H9 (cell line): ENCODE measurements at regions not wholly inside any gene's neighbourhood (a gene's known extent, or its start where the extent isn't known, plus 50 kb on each side); places are given as distances from the start of the nearest gene placed in this dataset.

Source experiments
- DNase-seq: peaks from one replicate; pipeline ENCODE4 v3.0.0-alpha.2; 2017
- H2AFZ ChIP-seq: one replicate; pipeline ENCODE4 v1.6.1; 2013; ENCODE audit warnings: mild to moderate bottlenecking, low read length, control low read depth, moderate library complexity
- H2AK5ac ChIP-seq: 2 replicates; pipeline ENCODE4 v1.6.1; 2013; ENCODE audit warnings: low read length, control low read depth, mixed read lengths; ENCODE audit not compliant: insufficient read length
- H2BK120ac ChIP-seq: one replicate; pipeline ENCODE4 v1.6.1; 2013; ENCODE audit warnings: low read depth, mild to moderate bottlenecking, low read length, control low read depth, inconsistent platforms; ENCODE audit not compliant: poor library complexity, severe bottlenecking
- H2BK12ac ChIP-seq: 2 replicates; pipeline ENCODE4 v1.6.1; 2013; ENCODE audit warnings: low read length, control low read depth, mixed read lengths, low read depth; ENCODE audit not compliant: insufficient read length
- H2BK15ac ChIP-seq: 2 replicates; pipeline ENCODE4 v1.6.1; 2013; ENCODE audit warnings: low read depth, low read length, control low read depth
- H2BK20ac ChIP-seq: one replicate; pipeline ENCODE4 v1.6.1; 2013; ENCODE audit warnings: low read depth, mild to moderate bottlenecking, low read length, control low read depth, inconsistent platforms; ENCODE audit not compliant: poor library complexity, severe bottlenecking
- H2BK5ac ChIP-seq: 2 replicates; pipeline ENCODE4 v1.6.1; 2013; ENCODE audit warnings: low read length, control low read depth, mixed read lengths; ENCODE audit not compliant: insufficient read length
- H3K14ac ChIP-seq: 2 replicates; pipeline ENCODE4 v1.6.1; 2013; ENCODE audit warnings: low read length, control low read depth; ENCODE audit not compliant: insufficient read depth
- H3K18ac ChIP-seq: 2 replicates; pipeline ENCODE4 v1.6.1; 2013; ENCODE audit warnings: low read depth, mild to moderate bottlenecking, mixed read lengths, low read length, control low read depth; ENCODE audit not compliant: insufficient read length
- H3K23ac ChIP-seq: 2 replicates; pipeline ENCODE4 v1.6.1; 2013; ENCODE audit warnings: low read length, control low read depth, mixed read lengths, low read depth; ENCODE audit not compliant: insufficient read length
- H3K23me2 ChIP-seq: 2 replicates; pipeline ENCODE4 v1.6.1; 2013; ENCODE audit warnings: low read depth, mild to moderate bottlenecking, mixed read lengths, low read length, control low read depth; ENCODE audit not compliant: insufficient read length, poor library complexity, severe bottlenecking
- H3K27ac ChIP-seq: 2 replicates; pipeline ENCODE4 v1.5.1; 2013; ENCODE audit warnings: low read length, control low read depth, mixed read lengths, low read depth; ENCODE audit not compliant: insufficient read length
- H3K27me3 ChIP-seq: 2 replicates; pipeline ENCODE4 v1.6.1; 2013; ENCODE audit warnings: low read length, control low read depth, inconsistent platforms; ENCODE audit not compliant: insufficient read depth
- H3K4ac ChIP-seq: 2 replicates; pipeline ENCODE4 v1.6.1; 2013; ENCODE audit warnings: low read depth, mild to moderate bottlenecking, control low read depth, inconsistent platforms, low read length, moderate library complexity
- H3K4me1 ChIP-seq: 2 replicates; pipeline ENCODE4 v1.6.1; 2013; ENCODE audit warnings: low read length, control low read depth, inconsistent platforms; ENCODE audit not compliant: insufficient read depth
- H3K4me2 ChIP-seq: 2 replicates; pipeline ENCODE4 v1.6.1; 2013; ENCODE audit warnings: low read length, control low read depth, mixed read lengths; ENCODE audit not compliant: insufficient read length, insufficient read depth
- H3K56ac ChIP-seq: 2 replicates; pipeline ENCODE4 v1.6.1; 2013; ENCODE audit warnings: low read depth, mild to moderate bottlenecking, mixed read lengths, low read length, control low read depth; ENCODE audit not compliant: insufficient read length
- H3K79me1 ChIP-seq: 2 replicates; pipeline ENCODE4 v1.6.1; 2013; ENCODE audit warnings: low read depth, mild to moderate bottlenecking, moderate library complexity, low read length, control low read depth, inconsistent platforms; ENCODE audit not compliant: insufficient read depth, poor library complexity, severe bottlenecking
- H3K79me2 ChIP-seq: 2 replicates; pipeline ENCODE4 v1.6.1; 2013; ENCODE audit warnings: low read length, control low read depth, inconsistent platforms; ENCODE audit not compliant: insufficient read depth
- H3K9ac ChIP-seq: 2 replicates; pipeline ENCODE4 v1.6.1; 2013; ENCODE audit warnings: low read length, control low read depth, mixed read lengths; ENCODE audit not compliant: insufficient read length; ENCODE audit errors: extremely low read depth
- H3K9me3 ChIP-seq: one replicate; pipeline ENCODE4 v1.6.1; 2013; ENCODE audit warnings: low read depth, low read length, inconsistent platforms; ENCODE audit not compliant: control insufficient read depth
- H3T11ph ChIP-seq: one replicate; pipeline ENCODE4 v1.6.1; 2013; ENCODE audit warnings: mild to moderate bottlenecking, low read length, control low read depth, inconsistent platforms
- H4K20me1 ChIP-seq: one replicate; pipeline ENCODE4 v1.6.1; 2013; ENCODE audit not compliant: control insufficient read depth, insufficient read length, insufficient read depth
- H4K5ac ChIP-seq: 2 replicates; pipeline ENCODE4 v1.6.1; 2013; ENCODE audit warnings: low read depth, mild to moderate bottlenecking, mixed read lengths, low read length, control low read depth; ENCODE audit not compliant: insufficient read length
- H4K8ac ChIP-seq: replicated peaks from 2 replicates; pipeline ENCODE4 v1.6.1; 2013; ENCODE audit warnings: low read length, control low read depth, mixed read lengths, low read depth; ENCODE audit not compliant: insufficient read length
- H4K91ac ChIP-seq: 2 replicates; pipeline ENCODE4 v1.6.1; 2013; ENCODE audit warnings: low read depth, mild to moderate bottlenecking, moderate library complexity, mixed read lengths, low read length, control low read depth; ENCODE audit not compliant: insufficient read length
- H3K27ac Mint-ChIP-seq, 3 experiments: 2 replicates in 2 of 3; 3 replicates in 1 of 3; pipeline ENCODE4 v1.8.0; 2020 to 2021; ENCODE audit warnings: mixed read lengths in 3 of 3, mild to moderate bottlenecking in 1 of 3, moderate library complexity in 1 of 3
- H3K27me3 Mint-ChIP-seq: 2 replicates; pipeline ENCODE4 v1.8.0; 2021; ENCODE audit warnings: low read depth, mild to moderate bottlenecking, moderate library complexity, mixed read lengths
- H3K36me3 Mint-ChIP-seq, 3 experiments: 2 replicates in 2 of 3; 3 replicates in 1 of 3; pipeline ENCODE4 v1.8.0; 2020 to 2021; ENCODE audit warnings: low read depth in 3 of 3, mixed read lengths in 3 of 3; ENCODE audit not compliant: insufficient read depth in 1 of 3
- H3K4me1 Mint-ChIP-seq, 2 experiments: 2 replicates each; pipeline ENCODE4 v1.8.0; 2020; ENCODE audit warnings: mixed read lengths in 2 of 2
- H3K4me3 Mint-ChIP-seq, 2 experiments: 2 replicates in 1 of 2; 3 replicates in 1 of 2; pipeline ENCODE4 v1.8.0; 2020 to 2021; ENCODE audit warnings: mild to moderate bottlenecking in 2 of 2, mixed read lengths in 2 of 2, moderate library complexity in 1 of 2
- H3K9me3 Mint-ChIP-seq, 2 experiments: 2 replicates in 1 of 2; 3 replicates in 1 of 2; pipeline ENCODE4 v1.8.0; 2020; ENCODE audit warnings: mild to moderate bottlenecking in 2 of 2, mixed read lengths in 2 of 2, moderate library complexity in 1 of 2
- WGBS: extraction: QIAGEN DNeasy Blood & Tissue Kit; methylation state at CpG from one replicate; pipeline ENCODE4 v1.1.7; 2013; ENCODE audit warnings: missing lambda C conversion rate, low lambda C conversion rate, mixed read lengths; ENCODE audit not compliant: insufficient read length; ENCODE audit errors: extremely low coverage; 5-methylcytosine and 5-hydroxymethylcytosine counted together
- TF ChIP-seq, protein P1 (sequence below): fragments of 200-600 bp; sonication (generic); conservative IDR thresholded peaks from 3 replicates; pipeline ENCODE4 v1.8.0; 2021; ENCODE audit warnings: antibody characterized with exemption, mild to moderate bottlenecking

DNA sequence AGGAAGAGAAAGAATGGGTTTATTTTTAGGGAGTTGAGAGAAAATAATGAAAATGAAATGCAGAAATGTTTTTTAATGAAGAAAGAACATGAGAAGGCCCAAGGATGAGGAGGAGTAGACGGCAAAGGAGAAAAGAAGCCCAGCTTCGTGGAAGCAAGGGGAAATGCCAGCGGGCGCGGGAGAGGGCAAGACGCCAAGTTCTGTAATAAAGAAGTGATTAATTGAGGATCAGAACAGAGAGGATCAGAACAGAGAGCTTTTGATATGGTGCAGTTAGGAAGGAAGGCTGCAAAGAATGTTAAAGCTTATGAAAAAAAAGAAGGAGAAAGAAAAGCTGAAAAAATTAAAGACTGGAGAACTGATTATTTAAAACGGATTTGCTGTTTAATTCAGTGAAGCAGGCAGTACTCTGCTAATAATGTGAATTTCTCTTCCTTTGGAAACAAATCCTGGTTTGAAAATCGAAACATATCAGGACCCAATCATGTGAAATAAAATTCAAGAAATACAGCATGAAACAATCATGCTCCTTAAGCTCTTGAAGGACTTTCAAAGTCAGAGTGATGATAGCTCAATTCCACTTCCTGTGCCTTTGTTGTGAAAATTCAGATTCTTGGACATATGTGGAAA, 99.3 kb upstream of the SOX1 start:
- no peak overlapping the region for H2BK20ac ChIP-seq
- no peak overlapping the region for H3K4me2 ChIP-seq
- no peak overlapping the region for H3T11ph ChIP-seq
- H3K18ac ChIP-seq: no peak overlapping the region
- H2BK12ac ChIP-seq: no peak overlapping the region
- no peak overlapping the region for H2AK5ac ChIP-seq
- H3K9me3 ChIP-seq: no peaks in the 10 kb centered on the region
- no peak overlapping the region for H4K91ac ChIP-seq
- WGBS: no CpG with 5 or more reads among the region's 8 CpGs
- no peak overlapping the region for H3K9ac ChIP-seq
- H3K36me3 Mint-ChIP-seq: no peaks in the 10 kb centered on the region
- no peak overlapping the region for H4K5ac ChIP-seq
- H3K56ac ChIP-seq: no peak overlapping the region
- no peaks in the 10 kb centered on the region for H3K9me3 Mint-ChIP-seq
- peaks cover 27% of the 10 kb centered on the region for H3K27me3 Mint-ChIP-seq
- H4K8ac ChIP-seq: no peak overlapping the region
- no peak overlapping the region for H2BK15ac ChIP-seq
- H3K14ac ChIP-seq: no peak overlapping the region
- H4K20me1 ChIP-seq: no peaks in the 10 kb centered on the region
- no peaks in the 10 kb centered on the region for H3K27me3 ChIP-seq
- no peak overlapping the region for H3K27ac Mint-ChIP-seq
- no peaks in the 10 kb centered on the region for H3K79me1 ChIP-seq
- H3K4me1 Mint-ChIP-seq: peaks cover 2 to 9% of the 10 kb centered on the region in 2 experiments
- no peak overlapping the region for H3K4ac ChIP-seq
- no peak overlapping the region for H3K27ac ChIP-seq
- no peak overlapping the region for H3K23ac ChIP-seq
- DNase-seq: no peak
- no peak overlapping the region for H2BK5ac ChIP-seq
- H2BK120ac ChIP-seq: no peak overlapping the region
- H3K4me3 Mint-ChIP-seq: no peak overlapping the region
- no peaks in the 10 kb centered on the region for H3K79me2 ChIP-seq
- no peaks in the 10 kb centered on the region for H3K4me1 ChIP-seq
- no peaks in the 10 kb centered on the region for H3K23me2 ChIP-seq
- H2AFZ ChIP-seq: no peak overlapping the region
- TF ChIP-seq, protein P1, sequence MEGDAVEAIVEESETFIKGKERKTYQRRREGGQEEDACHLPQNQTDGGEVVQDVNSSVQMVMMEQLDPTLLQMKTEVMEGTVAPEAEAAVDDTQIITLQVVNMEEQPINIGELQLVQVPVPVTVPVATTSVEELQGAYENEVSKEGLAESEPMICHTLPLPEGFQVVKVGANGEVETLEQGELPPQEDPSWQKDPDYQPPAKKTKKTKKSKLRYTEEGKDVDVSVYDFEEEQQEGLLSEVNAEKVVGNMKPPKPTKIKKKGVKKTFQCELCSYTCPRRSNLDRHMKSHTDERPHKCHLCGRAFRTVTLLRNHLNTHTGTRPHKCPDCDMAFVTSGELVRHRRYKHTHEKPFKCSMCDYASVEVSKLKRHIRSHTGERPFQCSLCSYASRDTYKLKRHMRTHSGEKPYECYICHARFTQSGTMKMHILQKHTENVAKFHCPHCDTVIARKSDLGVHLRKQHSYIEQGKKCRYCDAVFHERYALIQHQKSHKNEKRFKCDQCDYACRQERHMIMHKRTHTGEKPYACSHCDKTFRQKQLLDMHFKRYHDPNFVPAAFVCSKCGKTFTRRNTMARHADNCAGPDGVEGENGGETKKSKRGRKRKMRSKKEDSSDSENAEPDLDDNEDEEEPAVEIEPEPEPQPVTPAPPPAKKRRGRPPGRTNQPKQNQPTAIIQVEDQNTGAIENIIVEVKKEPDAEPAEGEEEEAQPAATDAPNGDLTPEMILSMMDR: no peak
